ENCODE measurements at regions not wholly inside any gene's neighbourhood (a gene's known extent, or its start where the extent isn't known, plus 50 kb on each side); places are given as distances from the start of the nearest gene placed in this dataset.
A peak's percentile ranks its signal among the peaks of the same experiment; 100 is the strongest.

DNA sequence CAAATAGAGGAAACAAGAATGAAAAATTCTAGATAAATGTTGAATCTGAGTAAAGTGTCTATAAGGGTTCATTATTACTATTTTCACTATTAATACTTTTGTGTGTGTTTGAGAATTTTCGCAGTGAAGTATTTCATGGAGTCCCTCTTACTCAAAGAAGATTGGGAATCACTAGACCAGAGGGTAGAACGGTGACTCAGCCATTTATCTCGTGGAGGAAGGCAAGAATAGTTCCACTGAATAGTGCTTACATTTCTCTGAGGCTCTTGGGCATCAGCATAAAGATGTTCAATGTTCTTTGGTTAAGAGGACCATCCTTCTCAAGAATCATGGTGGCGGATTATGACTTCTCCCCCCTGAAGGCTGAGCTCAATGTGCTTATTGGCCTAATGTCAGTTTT is 376.7 kb upstream of the ARID1B start:
- no peak for DNase-seq

GRCh38 chr6:156398966-156399365 is 378.2 kb upstream of the ARID1B start:
- no peak for DNase-seq

DNA sequence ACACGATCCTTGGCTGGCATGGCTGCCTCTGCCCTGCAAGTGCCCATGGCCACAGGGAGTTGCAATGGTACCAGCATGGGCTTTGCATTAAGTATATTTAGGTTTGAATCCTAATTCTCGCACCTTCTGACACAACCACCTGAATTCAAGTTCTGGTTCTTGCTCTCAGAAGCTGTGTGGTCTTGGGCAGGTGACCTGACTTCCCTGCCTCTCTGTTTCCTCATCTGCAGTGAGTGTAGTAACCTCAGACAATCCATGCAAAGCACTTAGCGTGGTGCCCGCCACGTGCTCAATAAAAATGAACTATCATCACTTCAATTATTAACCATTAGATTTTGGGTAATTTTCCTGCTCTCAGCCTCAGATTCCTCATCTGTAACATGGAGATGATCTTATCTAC is 378.8 kb upstream of the ARID1B start:
- no peak for DNase-seq

- DNase-seq, result no peak
These were observed 380.3 kb upstream of the ARID1B start for GRCh38 chr6:156396791-156397418.

DNA sequence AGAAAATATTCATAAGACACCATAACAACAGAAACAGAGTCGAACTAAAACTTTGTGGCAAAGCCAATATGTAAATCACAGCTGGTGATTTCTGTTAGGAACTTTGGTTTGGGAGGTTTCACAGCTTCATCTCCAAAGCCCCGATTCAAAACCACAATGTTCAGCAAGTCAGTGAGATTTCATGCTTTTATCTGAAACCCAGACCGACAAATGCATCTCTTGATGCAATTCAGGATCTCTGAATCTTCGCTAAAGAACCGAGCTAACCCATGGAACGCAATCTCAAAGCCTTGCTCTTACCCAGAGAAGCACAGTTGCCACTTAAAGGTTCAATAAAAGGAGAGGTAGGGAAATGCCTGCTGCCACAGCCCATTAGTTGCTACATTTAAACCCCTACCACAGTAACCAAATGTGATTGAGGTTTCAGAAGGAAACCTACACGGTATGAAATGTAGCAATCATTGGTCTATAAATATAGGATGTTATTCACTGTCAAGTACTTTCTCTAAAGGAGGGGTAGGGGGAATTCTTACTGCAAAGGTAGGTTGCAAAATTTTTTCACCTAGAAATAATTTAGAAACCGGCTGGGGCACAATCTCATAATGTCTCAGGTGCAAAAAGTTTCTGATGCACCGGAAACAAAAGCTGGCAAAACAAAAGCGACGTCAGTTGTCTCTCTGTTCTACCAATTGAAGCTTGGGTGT is 381.0 kb upstream of the ARID1B start:
- no peak for DNase-seq

- DNase-seq, result no peak
These were observed 381.9 kb upstream of the ARID1B start for GRCh38 chr6:156395276-156395675.

DNA sequence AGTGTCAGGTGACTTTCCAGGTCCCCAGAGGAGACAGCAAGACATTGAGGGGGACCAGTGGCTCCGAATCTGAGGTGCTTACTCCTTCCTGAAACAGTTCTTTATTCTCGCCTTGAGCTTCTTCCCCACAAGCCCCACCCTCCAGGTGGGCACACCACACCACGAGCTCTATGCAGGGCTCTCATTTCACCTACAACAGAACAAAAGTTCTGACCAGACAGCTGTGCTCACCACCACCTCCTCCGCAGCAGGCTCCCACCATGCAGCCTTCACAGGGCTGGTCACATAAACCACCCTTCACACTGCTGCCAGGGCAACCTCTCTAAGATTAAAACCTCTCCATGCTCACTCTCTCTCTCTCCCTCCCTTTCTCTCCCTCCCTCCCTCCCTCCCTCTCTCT is 384.5 kb upstream of the ARID1B start:
- no peak for DNase-seq

DNA sequence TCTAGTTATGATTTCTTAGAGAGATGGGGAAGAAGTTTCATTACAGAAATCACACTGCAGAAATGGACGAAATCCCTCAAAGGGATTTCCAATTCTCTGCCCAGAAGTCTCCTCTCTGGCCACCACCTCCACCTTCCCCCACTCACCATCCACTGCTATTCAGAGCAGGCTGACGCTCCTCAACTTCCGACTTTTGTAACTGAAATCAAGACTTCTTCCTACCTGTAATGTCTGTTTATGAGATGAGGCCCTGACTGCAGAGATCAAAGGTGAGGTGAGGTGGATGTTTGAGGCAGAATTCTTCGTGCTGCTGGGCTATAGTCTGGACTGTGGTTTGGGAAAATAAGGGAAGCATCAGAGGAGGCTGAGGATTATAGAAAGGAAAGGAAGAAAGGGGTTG is 385.2 kb upstream of the ARID1B start:
- no peak for DNase-seq

DNA sequence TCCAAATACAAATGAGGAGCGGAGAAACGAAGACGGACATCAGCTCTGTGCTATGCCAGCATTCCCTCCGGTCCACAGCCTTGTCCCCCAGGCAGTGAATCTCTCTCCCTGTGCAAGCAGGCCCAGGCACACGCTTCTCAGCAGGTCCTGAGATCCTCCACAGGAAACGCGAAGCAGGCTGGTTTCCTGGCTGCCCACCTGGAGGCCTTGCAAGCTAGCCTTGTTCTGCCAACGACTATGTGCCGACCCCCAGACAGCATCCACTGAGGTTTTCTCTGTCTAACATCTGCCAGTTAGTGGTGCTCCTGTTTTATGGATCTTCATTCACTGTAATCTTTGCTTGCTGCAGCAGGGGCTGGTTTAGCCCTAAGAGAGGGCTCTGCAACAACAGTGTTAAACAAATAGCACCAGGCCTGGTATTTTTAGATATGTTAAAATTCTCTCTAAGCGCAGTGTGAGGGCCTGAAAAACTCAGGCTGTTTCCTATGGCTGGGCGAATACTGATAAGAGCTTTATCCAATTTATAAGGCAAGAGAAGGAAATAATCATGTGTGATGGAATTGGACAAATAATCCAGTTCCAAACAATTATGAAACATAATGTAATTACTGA is 386.0 kb upstream of the ARID1B start:
- DNase-seq, result no peak

DNA sequence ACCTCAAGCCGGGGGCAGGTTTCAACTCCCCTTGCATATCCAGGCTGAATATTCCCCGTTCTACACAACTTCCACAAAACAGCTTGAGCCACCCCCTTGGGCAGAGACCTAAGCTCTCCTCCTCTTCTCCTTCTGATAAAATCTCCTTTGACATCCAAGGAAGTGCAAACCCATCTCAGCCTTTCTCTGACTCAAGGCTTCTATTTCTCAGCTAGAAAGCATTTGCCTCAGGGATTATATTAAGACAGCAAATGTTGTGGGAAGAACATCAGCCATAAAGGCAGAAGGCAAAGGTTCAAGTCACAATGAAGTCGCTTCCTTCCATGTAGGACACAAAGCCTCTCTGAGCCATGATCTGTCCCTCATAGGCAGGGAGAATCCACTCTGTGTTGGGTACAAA is 386.6 kb upstream of the ARID1B start:
- peak; percentile 44 for DNase-seq

GRCh38 chr6:156389296-156389695 is 387.9 kb upstream of the ARID1B start:
- no peak for DNase-seq

DNA sequence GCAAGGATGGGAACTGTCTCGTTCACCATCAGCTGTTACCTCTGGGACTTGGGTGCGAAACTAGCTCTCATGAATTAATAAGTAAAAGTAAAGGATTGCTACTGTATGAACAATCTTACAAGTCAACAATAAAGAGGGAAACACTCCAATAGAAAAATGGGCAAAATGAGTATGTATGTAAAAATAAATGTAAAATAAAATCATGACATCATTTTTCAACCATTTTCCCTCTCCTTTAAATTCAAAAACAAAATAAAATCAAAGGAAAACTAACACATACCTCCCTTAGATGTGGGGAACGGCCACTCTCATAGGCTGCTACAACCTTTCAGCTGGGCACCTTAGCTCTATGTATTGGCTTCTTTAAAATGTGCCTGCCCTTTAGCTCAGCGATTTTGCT is 389.7 kb upstream of the ARID1B start:
- DNase-seq, result no peak

DNA sequence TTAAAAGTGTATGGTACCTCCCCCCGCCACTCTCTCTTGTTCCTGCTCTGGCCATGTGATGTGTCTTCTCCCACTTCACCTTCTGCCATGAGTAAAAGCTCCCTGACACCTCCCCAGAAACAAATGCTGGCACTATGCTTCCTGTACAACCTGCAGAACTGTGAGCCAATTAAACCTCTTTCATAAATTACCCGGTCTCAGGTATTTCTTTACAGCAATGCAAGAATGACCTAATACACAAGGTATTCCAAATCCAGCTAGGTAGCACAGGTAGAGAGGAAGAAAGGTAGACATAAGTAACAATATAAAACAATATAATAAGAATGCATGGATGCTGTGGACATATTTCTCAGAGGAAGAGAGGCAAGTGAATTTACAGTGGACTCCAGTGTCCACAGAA is 394.1 kb upstream of the ARID1B start:
- no peak for DNase-seq

- DNase-seq, result peak; percentile 57
These were observed 397.5 kb upstream of the ARID1B start for GRCh38 chr6:156379392-156380289.

DNA sequence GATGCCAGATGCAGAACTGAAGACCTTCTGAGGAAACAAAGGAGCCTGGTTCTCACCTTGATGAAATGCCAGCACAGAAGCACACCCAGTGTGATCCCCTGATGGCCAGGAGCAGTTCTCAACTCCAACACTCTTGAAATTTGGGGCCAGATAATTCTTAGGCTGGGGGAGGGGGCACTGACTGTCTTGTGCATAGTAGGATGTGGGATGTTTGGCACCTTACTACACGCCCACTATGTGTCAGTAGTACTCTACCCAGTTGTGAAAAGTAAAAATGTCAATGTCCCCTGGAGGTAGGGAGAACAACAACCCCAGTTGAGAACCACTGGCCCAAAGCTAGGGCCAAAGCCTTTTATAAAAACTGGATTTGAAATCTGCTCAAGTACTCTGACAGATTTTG is 398.3 kb upstream of the ARID1B start:
- peak; percentile 6 for DNase-seq

GRCh38 chr6:156376091-156376490 is 401.1 kb upstream of the ARID1B start:
- DNase-seq, result no peak

GRCh38 chr6:156359912-156360311 is 417.3 kb upstream of the ARID1B start:
- no peak for DNase-seq

DNA sequence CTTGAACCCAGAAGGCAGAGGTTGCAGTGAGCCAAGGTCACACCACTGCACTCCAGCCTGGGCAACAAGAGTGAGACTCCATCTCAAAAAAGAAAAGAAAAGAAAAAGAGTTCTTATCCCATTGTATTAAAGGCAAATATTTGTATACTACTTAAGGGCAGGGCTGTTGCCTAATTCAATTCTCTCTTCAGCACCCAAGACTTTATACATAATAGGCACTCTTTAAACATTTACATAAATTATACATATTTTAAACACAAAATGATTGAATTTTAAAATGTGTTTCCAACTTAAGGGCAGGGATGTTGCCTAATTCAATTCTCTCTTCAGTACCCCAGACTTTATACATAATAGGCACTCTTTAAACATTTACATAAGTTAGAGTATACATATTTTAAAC is 424.3 kb upstream of the ARID1B start:
- DNase-seq, result no peak

DNA sequence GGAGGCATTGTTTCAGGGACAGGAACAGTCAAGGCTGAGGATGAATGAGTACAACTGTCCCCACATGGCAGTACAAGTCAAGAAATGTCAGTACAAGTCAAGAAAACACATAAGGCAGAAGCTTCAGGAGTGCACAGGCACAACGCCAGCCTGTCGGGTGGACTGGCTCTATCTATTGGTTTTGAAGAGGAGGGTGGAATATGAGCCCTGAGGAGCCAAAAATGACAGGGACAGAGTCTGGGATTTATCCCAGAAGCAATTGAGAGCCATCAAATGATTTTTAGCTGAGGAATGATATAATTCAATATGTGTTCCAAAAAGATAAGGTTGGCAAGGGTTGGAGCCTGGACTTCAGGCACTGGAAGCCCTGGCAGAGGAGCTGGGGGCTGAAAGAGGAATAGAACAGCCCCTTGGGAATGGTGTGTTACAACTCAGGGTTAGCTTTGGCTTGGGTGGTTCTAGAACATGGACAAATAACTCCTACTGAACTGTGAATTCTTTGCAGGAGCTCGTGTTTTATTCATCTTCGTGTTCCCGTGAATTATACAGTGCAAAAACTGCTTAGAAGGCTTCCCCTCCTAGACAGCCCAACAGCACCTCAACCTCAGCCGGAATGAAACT is 425.7 kb upstream of the ARID1B start:
- DNase-seq, result no peak

- no peak for DNase-seq
These were observed 426.8 kb upstream of the ARID1B start for GRCh38 chr6:156350337-156350736.

DNA sequence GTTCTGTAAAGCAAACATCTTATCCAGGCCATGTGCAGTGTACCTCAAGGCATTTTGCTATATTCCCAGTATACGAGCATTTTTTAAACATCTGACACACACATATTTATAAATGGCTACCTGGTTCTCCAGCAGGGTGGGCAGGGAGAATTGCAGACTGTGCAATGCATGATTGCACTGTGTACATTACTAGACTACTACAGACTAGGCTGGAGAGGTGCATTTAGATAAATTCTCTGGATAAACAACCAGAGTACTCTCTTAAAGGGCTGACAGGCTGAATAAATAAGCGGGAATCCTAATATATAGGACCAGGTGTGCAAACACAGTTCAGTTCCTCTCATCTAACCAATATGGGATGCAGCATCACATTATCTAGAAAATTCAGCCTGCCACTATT is 428.3 kb upstream of the ARID1B start:
- no peak for DNase-seq

DNA sequence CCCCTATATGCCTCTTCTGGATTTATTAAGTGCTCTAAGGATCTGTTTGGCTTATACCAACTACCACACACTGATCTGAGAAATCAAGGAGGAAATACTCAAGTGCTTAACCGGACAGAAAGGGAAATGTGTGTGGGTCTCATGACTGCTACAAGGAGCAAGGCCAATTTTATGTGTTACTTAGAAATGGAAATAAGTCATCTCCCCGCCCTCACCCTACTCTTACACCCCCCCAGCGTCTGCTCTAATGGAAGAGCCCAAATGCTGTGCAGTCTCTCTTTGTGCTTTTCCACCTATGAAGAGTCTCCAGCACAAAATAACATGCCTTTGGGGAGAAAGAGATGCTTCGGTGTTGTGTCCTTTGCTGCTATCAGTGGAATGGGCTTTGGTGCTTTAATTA is 428.8 kb upstream of the ARID1B start:
- no peak for DNase-seq

- DNase-seq, result no peak
These were observed 429.5 kb upstream of the ARID1B start for GRCh38 chr6:156347656-156348055.
